Epithelial cell of proximal tubule (primary cell): ENCODE measurements at regions not wholly inside any gene's neighbourhood (a gene's known extent, or its start where the extent isn't known, plus 50 kb on each side); places are given as distances from the start of the nearest gene placed in this dataset.

Experiments used
- DNase-seq: peaks from one replicate; pipeline ENCODE4 v3.0.0-alpha.2; 2011; ENCODE audit warnings: low read depth
- H3K4me3 ChIP-seq: 2 replicates; pipeline ENCODE4 v1.5.1; 2011; ENCODE audit warnings: low read depth, mild to moderate bottlenecking, low read length
- TF ChIP-seq, protein P1 (sequence below): conservative IDR thresholded peaks from 2 replicates; pipeline ENCODE4 v1.5.1; 2012; ENCODE audit warnings: low read depth, mild to moderate bottlenecking, low read length

DNA sequence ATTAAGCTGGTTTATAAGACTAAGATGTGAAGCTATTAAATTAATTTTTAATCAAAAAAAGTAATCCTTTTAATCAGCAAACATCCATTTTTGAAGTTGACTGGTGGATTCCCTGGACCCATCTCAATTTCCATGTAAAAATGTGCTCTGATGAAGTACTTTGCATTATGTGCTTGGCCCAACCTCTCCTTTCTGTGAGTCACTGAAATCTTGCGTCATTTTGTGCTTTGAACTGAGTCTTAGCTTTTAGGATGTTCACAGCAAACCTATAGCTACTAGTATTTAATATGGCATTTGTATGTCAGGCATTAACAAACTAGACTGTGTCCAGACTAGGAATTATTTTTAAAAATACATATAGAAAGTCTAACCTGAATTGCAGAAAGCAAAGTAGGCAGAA lies 55.0 kb upstream of the CDH12 start:
- H3K4me3 ChIP-seq, result no peak overlapping the region
- DNase-seq, result no peak
- TF ChIP-seq, protein P1, sequence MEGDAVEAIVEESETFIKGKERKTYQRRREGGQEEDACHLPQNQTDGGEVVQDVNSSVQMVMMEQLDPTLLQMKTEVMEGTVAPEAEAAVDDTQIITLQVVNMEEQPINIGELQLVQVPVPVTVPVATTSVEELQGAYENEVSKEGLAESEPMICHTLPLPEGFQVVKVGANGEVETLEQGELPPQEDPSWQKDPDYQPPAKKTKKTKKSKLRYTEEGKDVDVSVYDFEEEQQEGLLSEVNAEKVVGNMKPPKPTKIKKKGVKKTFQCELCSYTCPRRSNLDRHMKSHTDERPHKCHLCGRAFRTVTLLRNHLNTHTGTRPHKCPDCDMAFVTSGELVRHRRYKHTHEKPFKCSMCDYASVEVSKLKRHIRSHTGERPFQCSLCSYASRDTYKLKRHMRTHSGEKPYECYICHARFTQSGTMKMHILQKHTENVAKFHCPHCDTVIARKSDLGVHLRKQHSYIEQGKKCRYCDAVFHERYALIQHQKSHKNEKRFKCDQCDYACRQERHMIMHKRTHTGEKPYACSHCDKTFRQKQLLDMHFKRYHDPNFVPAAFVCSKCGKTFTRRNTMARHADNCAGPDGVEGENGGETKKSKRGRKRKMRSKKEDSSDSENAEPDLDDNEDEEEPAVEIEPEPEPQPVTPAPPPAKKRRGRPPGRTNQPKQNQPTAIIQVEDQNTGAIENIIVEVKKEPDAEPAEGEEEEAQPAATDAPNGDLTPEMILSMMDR, result no peak
